ENCODE measurements at regions not wholly inside any gene's neighbourhood (a gene's known extent, or its start where the extent isn't known, plus 50 kb on each side); places are given as distances from the start of the nearest gene placed in this dataset.
"Not testable (repeated sequence)": the region's sequence is repeated elsewhere in the genome, so short reads cannot be mapped to it uniquely, and the experiment has no call there.

DNA sequence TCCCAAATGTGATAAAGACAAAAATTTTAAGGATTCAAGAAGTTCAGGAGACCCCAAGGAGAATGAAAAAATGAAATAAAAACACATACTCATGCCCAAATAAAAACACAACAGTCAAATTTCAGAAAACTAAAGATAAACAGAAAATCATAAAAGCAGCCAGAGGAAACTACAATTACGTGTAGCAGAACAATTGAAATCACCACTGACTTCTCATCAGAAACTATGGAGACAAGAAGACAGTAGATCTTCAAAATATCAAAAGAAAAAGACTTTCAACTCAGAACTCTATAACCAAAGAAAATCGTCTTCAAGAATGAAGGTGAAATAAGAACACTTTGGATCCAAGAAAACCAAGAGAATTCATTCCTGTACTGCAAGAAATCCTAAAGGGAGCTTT, 54.9 kb downstream of the DIO3 start:
- no peak for FAIRE-seq
- DNase-seq (ENCODE audit: low spot score in 2 of 2): no peak

GRCh38 chr14:101619484-101619883, 58.2 kb downstream of the DIO3 start:
- FAIRE-seq (no peak), DNase-seq (ENCODE audit: low spot score in 2 of 2) (no peak)

- FAIRE-seq (no peak), DNase-seq (ENCODE audit: low spot score in 2 of 2) (no peak)
Measured at GRCh38 chr14:101620031-101620788, 58.9 kb downstream of the DIO3 start.

GRCh38 chr14:101620821-101621785, 59.8 kb downstream of the DIO3 start:
- no peak for FAIRE-seq
- no peak for DNase-seq (ENCODE audit: low spot score in 2 of 2)

GRCh38 chr14:101622251-101623076, 61.2 kb downstream of the DIO3 start:
- no peak for FAIRE-seq
- no peak for DNase-seq (ENCODE audit: low spot score in 2 of 2)

DNA sequence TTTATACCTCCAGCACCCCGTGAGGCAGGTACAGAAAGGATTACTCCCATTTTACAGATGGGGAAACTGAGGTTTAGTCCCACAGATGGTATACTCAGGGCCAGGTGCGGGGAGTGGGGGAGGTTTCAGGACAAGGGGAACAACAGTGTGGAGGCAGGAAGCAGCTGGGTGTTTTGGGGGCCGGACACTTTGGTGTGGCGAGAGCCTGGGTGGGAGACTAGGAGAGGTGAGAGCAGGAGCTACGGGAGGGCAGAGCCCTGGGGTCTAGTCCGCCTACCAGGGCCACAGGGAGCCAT, 61.7 kb downstream of the DIO3 start:
- DNase-seq (ENCODE audit: low spot score in 2 of 2): no peak
- FAIRE-seq: no peak

- DNase-seq (ENCODE audit: low spot score in 2 of 2) (no peak), FAIRE-seq (no peak)
Measured at GRCh38 chr14:101623685-101624444, 62.6 kb downstream of the DIO3 start.

GRCh38 chr14:101624536-101624935, 63.2 kb downstream of the DIO3 start:
- FAIRE-seq (no peak), DNase-seq (ENCODE audit: low spot score in 2 of 2) (no peak)

DNA sequence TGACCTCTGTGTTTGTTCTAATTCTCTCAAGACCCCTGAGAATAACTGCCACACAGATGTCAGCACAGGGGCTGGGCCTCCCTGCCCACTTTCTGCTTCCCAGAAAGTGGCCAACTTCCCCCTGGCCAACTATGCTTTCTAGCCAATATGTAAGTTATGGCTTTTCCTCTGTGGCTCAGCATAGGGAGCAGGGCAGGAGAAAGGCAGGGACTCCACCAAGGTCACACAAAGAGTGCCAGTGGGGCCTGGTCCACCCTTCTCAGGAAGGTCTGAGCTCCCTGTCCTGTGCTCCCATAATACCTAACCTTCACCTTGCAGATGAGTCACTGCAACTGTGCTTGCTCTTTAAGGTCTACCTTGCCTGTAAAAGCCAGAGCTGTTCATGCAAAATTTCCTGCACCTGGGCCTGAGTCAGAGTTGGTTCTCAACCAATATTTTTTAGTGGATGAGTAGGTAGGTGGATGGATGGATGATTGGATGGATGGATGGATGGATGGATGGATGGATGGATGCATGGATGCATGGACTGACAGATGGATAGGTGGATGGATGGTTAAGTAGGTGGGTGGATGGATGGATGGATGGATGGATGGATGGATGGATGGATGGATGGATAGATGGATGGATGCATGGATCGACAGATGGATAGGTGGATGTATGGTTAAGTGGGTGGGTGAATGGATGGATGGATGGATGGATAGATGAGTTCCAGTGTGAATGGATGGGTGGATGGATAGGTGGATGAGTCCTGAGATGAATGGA, 64.2 kb downstream of the DIO3 start:
- no peak for DNase-seq (ENCODE audit: low spot score in 2 of 2)
- FAIRE-seq: no peak

- no peak for FAIRE-seq
- DNase-seq (ENCODE audit: low spot score in 2 of 2): no peak
Measured at GRCh38 chr14:101626331-101626730, 65.0 kb downstream of the DIO3 start.

DNA sequence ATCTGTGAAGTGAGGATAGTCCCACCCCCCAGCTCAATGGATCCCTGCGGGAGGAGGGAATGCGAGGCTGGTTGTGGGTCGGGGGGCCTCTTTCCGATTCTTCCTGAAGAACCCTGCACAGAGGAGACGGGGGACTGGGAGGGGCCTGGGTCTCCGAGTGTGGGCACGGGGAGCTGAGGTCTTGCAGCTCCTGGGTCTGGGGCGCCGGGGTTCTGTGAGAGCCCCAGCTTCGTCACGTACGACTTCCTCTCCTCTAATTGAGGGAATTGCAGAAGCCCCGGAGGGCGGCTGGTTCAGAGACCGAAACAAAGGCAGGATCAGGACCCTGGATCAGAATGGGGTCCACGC, 66.6 kb downstream of the DIO3 start:
- FAIRE-seq (no peak), DNase-seq (ENCODE audit: low spot score in 2 of 2) (no peak)

DNA sequence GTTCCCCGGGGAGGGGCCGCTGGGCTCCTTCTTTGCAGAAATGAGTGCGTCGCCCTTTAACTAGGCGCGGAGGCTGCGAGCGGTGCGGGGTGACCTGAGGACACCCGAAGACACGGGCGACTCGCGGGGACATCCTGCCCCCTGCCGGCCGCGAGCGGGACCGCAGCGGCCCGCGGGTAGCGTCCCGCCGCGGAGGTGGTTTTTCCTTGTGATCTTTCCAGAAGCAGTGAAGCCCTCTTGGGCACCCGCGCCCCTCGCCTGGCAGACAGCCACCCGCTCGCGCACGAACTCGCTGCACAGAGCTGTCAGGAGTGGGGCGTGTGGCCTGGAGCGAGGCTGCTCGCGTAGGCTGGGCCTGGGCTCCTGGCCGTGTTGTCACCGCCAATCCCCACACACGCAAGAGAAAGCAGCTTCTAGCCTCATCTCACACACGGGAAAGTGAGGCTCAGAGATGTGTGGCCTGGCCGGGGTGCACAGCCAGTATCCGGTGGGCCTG, 67.2 kb downstream of the DIO3 start:
- DNase-seq (ENCODE audit: low spot score in 2 of 2) (peak; percentile 77 to 90), FAIRE-seq (no peak)

- DNase-seq (ENCODE audit: low spot score in 2 of 2) (no peak), FAIRE-seq (no peak)
Measured at GRCh38 chr14:101628975-101629374, 67.7 kb downstream of the DIO3 start.

- FAIRE-seq (no peak), DNase-seq (ENCODE audit: low spot score in 2 of 2) (no peak)
Measured at GRCh38 chr14:101630056-101630965, 69.0 kb downstream of the DIO3 start.

- FAIRE-seq: no peak
- DNase-seq (ENCODE audit: low spot score in 2 of 2): no peak
Measured at GRCh38 chr14:101631199-101631598, 69.9 kb downstream of the DIO3 start.

DNA sequence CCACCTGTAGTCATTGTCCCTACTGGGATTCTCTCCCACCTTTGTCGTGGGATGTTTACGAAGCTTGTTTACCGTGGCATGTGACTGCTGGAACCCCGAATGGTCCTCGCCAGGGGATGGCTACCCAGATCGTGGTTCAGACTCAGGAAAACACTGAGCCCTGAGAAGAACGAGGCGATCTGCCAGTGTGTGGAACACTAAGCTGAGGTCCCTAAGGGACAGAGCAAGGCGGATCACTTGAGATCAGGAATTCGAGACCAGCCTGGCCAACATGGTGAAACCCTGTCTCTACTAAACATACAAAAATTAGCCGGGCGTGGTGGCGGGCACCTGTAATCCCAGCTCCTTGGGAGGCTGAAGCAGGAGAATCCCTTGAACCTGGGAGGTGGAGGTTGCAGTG, 70.7 kb downstream of the DIO3 start:
- not testable (repeated sequence) for FAIRE-seq

DNA sequence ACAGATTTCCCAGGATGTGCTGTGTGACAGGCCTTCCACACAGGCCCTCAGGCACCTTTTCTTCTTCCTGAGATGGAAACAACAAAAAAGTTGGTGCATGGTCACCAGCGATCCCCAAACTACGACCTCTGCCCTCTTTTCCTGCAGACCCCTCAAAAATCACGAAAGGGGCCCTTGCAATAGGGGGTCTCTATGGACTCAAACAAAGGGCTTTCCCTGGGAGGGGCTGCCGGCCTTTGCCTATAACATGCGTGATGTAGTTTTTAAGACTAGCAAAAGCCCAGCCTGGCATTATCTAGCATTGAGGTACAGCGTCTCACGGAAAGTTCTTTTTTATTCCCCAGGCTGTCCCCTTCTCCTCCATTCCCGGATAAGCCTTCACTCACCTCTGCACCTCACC, 71.2 kb downstream of the DIO3 start:
- FAIRE-seq: no peak
- no peak for DNase-seq (ENCODE audit: low spot score in 2 of 2)

More for the DNA sequence above, 70.7 kb downstream of the DIO3 start:
- not testable (repeated sequence) for DNase-seq (ENCODE audit: low spot score in 2 of 2)

DNA sequence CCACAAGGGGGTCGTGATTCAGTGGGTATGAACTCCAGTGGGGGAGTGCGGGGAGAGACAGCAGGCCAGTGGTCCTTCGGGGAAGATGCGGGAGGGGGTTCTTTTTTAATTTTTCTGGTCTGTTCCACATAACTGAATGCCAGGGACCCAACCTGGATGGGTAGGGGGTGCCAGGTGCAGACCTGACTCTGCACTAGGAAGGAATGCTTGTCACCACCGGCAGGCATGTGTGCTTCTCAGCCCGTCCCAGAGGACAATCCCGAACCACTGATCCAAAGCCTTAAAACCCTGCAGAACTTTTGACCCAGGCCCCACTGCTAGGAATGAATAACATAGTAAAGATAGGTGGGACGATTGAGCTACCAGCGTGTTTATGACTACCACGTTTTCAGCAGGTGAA, 72.0 kb downstream of the DIO3 start:
- FAIRE-seq (no peak), DNase-seq (ENCODE audit: low spot score in 2 of 2) (no peak)

Data from frontal cortex (tissue), 3 donors.